ENCODE measurements at regions not wholly inside any gene's neighbourhood (a gene's known extent, or its start where the extent isn't known, plus 50 kb on each side); places are given as distances from the start of the nearest gene placed in this dataset.
"Not testable (repeated sequence)": the region's sequence is repeated elsewhere in the genome, so short reads cannot be mapped to it uniquely, and the experiment has no call there.

- no peaks in the 10 kb centered on the region for H3K79me2 ChIP-seq (ENCODE audit: control insufficient read depth, insufficient read depth, low read length, poor library complexity)
- no peak overlapping the region for H4K8ac ChIP-seq (ENCODE audit: low read depth, low read length)
- no peak overlapping the region for H3K4me2 ChIP-seq (ENCODE audit: low read length)
- no peak overlapping the region for H2BK5ac ChIP-seq (ENCODE audit: low read depth, low read length, poor library complexity)
- H3K23ac ChIP-seq (ENCODE audit: low read length), result no peak overlapping the region
- no peak overlapping the region for H3K18ac ChIP-seq (ENCODE audit: low read length)
- no peaks in the 10 kb centered on the region for H3K27me3 ChIP-seq (ENCODE audit: insufficient read depth, low read length)
- H3K9me3 ChIP-seq (ENCODE audit: insufficient read depth, low read depth, low read length), result no peaks in the 10 kb centered on the region
- no peak overlapping the region for H3K4me3 ChIP-seq (ENCODE audit: low read depth, low read length)
- H2AFZ ChIP-seq (ENCODE audit: insufficient read depth, low read length, poor library complexity), result no peak overlapping the region
- peaks cover 1% of the 10 kb centered on the region for H3K79me1 ChIP-seq (ENCODE audit: low read length)
- no peak overlapping the region for H2AK5ac ChIP-seq (ENCODE audit: low read length)
- no peak for DNase-seq
- no peak overlapping the region for H4K12ac ChIP-seq (ENCODE audit: low read depth, low read length)
- H3K27ac ChIP-seq (ENCODE audit: low read depth, low read length), result peak overlapping the region; percentile 78
- H3K4ac ChIP-seq (ENCODE audit: low read depth, low read length), result no peak overlapping the region
- H4K91ac ChIP-seq (ENCODE audit: low read depth, low read length), result no peak overlapping the region
- WGBS (ENCODE audit: extremely low coverage, insufficient coverage, insufficient read length), result no CpG with 5 or more reads among the region's 3 CpGs
- H2BK120ac ChIP-seq (ENCODE audit: insufficient read depth, low read length, poor library complexity), result peak overlapping the region; percentile 62
- H3K4me1 ChIP-seq (ENCODE audit: control insufficient read depth in 1 of 2, insufficient read depth in 2 of 2, low read length in 2 of 2), result no peaks in the 10 kb centered on the region
- H3K14ac ChIP-seq (ENCODE audit: low read length), result no peak overlapping the region
- no peaks in the 10 kb centered on the region for H3K36me3 ChIP-seq (ENCODE audit: control insufficient read depth in 1 of 2, insufficient read depth in 2 of 2, low read length in 2 of 2)
- no peak overlapping the region for H3K9ac ChIP-seq (ENCODE audit: low read length)
- H2BK12ac ChIP-seq (ENCODE audit: low read length), result no peak overlapping the region
These were observed 711.0 kb upstream of the CTNND2 start for GRCh38 chr5:12615141-12615820.

GRCh38 chr5:12614608-12615007, 710.4 kb upstream of the CTNND2 start:
- Histone ChIP-seq H3K27me3 (ENCODE audit: insufficient read depth, low read length) (no peaks in the 10 kb centered on the region), H3K79me2 (ENCODE audit: control insufficient read depth, insufficient read depth, low read length, poor library complexity) (no peaks in the 10 kb centered on the region)
- no CpG with 5 or more reads among the region's 1 CpG for WGBS (ENCODE audit: extremely low coverage, insufficient coverage, insufficient read length)

GRCh38 chr5:12611132-12611531, 706.9 kb upstream of the CTNND2 start:
- no peak overlapping the region for H2BK120ac ChIP-seq (ENCODE audit: insufficient read depth, low read length, poor library complexity)
- no peak overlapping the region for H3K27ac ChIP-seq (ENCODE audit: low read depth, low read length)
- H3K79me1 ChIP-seq (ENCODE audit: low read length), result no peaks in the 10 kb centered on the region
- H3K4me2 ChIP-seq (ENCODE audit: low read length), result no peak overlapping the region
- no peak overlapping the region for H3K14ac ChIP-seq (ENCODE audit: low read length)
- H3K18ac ChIP-seq (ENCODE audit: low read length), result no peak overlapping the region
- no peaks in the 10 kb centered on the region for H3K4me1 ChIP-seq (ENCODE audit: control insufficient read depth in 1 of 2, insufficient read depth in 2 of 2, low read length in 2 of 2)
- no peak overlapping the region for H3K4me3 ChIP-seq (ENCODE audit: low read depth, low read length)
- H3K9me3 ChIP-seq (ENCODE audit: insufficient read depth, low read depth, low read length), result no peaks in the 10 kb centered on the region
- no peak overlapping the region for H3K23ac ChIP-seq (ENCODE audit: low read length)
- no peaks in the 10 kb centered on the region for H3K36me3 ChIP-seq (ENCODE audit: control insufficient read depth in 1 of 2, insufficient read depth in 2 of 2, low read length in 2 of 2)
- no peak overlapping the region for H4K8ac ChIP-seq (ENCODE audit: low read depth, low read length)
- no peaks in the 10 kb centered on the region for H3K79me2 ChIP-seq (ENCODE audit: control insufficient read depth, insufficient read depth, low read length, poor library complexity)
- H3K9ac ChIP-seq (ENCODE audit: low read length), result no peak overlapping the region
- no peak overlapping the region for H2AK5ac ChIP-seq (ENCODE audit: low read length)
- H3K4ac ChIP-seq (ENCODE audit: low read depth, low read length), result no peak overlapping the region
- no peaks in the 10 kb centered on the region for H3K27me3 ChIP-seq (ENCODE audit: insufficient read depth, low read length)
- H2AFZ ChIP-seq (ENCODE audit: insufficient read depth, low read length, poor library complexity), result no peak overlapping the region
- no peak overlapping the region for H2BK5ac ChIP-seq (ENCODE audit: low read depth, low read length, poor library complexity)
- no peak overlapping the region for H2BK12ac ChIP-seq (ENCODE audit: low read length)
- H4K91ac ChIP-seq (ENCODE audit: low read depth, low read length), result no peak overlapping the region
- no peak for DNase-seq
- no peak overlapping the region for H4K12ac ChIP-seq (ENCODE audit: low read depth, low read length)

More at GRCh38 chr5:12614608-12615007, 710.4 kb upstream of the CTNND2 start:
- Histone ChIP-seq H2BK120ac (ENCODE audit: insufficient read depth, low read length, poor library complexity) (no peak overlapping the region), H3K18ac (ENCODE audit: low read length) (no peak overlapping the region), H2BK5ac (ENCODE audit: low read depth, low read length, poor library complexity) (no peak overlapping the region), H3K4me2 (ENCODE audit: low read length) (no peak overlapping the region), H3K23ac (ENCODE audit: low read length) (no peak overlapping the region), H4K8ac (ENCODE audit: low read depth, low read length) (no peak overlapping the region), H3K36me3 (ENCODE audit: control insufficient read depth in 1 of 2, insufficient read depth in 2 of 2, low read length in 2 of 2) (no peaks in the 10 kb centered on the region), H3K79me1 (ENCODE audit: low read length) (peaks cover 1% of the 10 kb centered on the region), H2AFZ (ENCODE audit: insufficient read depth, low read length, poor library complexity) (no peak overlapping the region), H3K14ac (ENCODE audit: low read length) (no peak overlapping the region), H3K27ac (ENCODE audit: low read depth, low read length) (peak overlapping the region; percentile 49), H3K4me3 (ENCODE audit: low read depth, low read length) (no peak overlapping the region), H3K9me3 (ENCODE audit: insufficient read depth, low read depth, low read length) (no peaks in the 10 kb centered on the region), H3K9ac (ENCODE audit: low read length) (no peak overlapping the region), H3K4me1 (ENCODE audit: control insufficient read depth in 1 of 2, insufficient read depth in 2 of 2, low read length in 2 of 2) (no peaks in the 10 kb centered on the region), H2BK12ac (ENCODE audit: low read length) (no peak overlapping the region), H3K4ac (ENCODE audit: low read depth, low read length) (no peak overlapping the region), H4K12ac (ENCODE audit: low read depth, low read length) (no peak overlapping the region), H2AK5ac (ENCODE audit: low read length) (no peak overlapping the region), H4K91ac (ENCODE audit: low read depth, low read length) (no peak overlapping the region)
- DNase-seq, result no peak

DNA sequence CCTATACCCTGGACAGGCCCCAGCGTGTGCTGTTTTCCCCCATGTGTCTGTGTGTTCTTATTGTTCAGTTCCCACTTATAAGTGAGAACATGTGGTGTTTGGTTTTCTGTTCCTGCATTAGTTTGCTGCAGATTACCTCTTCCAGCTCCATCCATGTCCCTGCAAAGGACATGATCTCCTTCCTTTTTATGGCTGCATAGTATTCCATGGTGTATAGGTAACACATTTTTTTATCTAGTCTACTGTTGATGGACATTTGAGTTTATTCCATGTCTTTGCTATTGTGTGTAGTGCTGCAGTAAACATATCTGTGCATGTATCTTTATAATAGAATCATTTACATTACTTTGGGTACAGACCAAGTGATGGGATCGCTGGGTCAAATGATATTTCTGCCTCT, 703.6 kb upstream of the CTNND2 start:
- not testable (repeated sequence) for H4K91ac ChIP-seq (ENCODE audit: low read depth, low read length); H2BK12ac ChIP-seq (ENCODE audit: low read length); H3K4me2 ChIP-seq (ENCODE audit: low read length); H3K79me2 ChIP-seq (ENCODE audit: control insufficient read depth, insufficient read depth, low read length, poor library complexity); H3K9me3 ChIP-seq (ENCODE audit: insufficient read depth, low read depth, low read length); H4K8ac ChIP-seq (ENCODE audit: low read depth, low read length); H3K4me1 ChIP-seq (ENCODE audit: control insufficient read depth in 1 of 2, insufficient read depth in 2 of 2, low read length in 2 of 2); H2BK5ac ChIP-seq (ENCODE audit: low read depth, low read length, poor library complexity); H3K79me1 ChIP-seq (ENCODE audit: low read length); DNase-seq; H3K4me3 ChIP-seq (ENCODE audit: low read depth, low read length); H3K4ac ChIP-seq (ENCODE audit: low read depth, low read length); H2AFZ ChIP-seq (ENCODE audit: insufficient read depth, low read length, poor library complexity); H3K27me3 ChIP-seq (ENCODE audit: insufficient read depth, low read length); H2AK5ac ChIP-seq (ENCODE audit: low read length); H2BK120ac ChIP-seq (ENCODE audit: insufficient read depth, low read length, poor library complexity); H3K9ac ChIP-seq (ENCODE audit: low read length); H4K12ac ChIP-seq (ENCODE audit: low read depth, low read length); H3K14ac ChIP-seq (ENCODE audit: low read length); H3K18ac ChIP-seq (ENCODE audit: low read length); H3K27ac ChIP-seq (ENCODE audit: low read depth, low read length); H3K23ac ChIP-seq (ENCODE audit: low read length); H3K36me3 ChIP-seq (ENCODE audit: control insufficient read depth in 1 of 2, insufficient read depth in 2 of 2, low read length in 2 of 2)
- no CpG with 5 or more reads among the region's 2 CpGs for WGBS (ENCODE audit: extremely low coverage, insufficient coverage, insufficient read length)

Data from trophoblast cell (in vitro differentiated cells and primary cell).